H9 (cell line): ENCODE measurements at regions not wholly inside any gene's neighbourhood (a gene's known extent, or its start where the extent isn't known, plus 50 kb on each side); places are given as distances from the start of the nearest gene placed in this dataset.
"Not testable (repeated sequence)": the region's sequence is repeated elsewhere in the genome, so short reads cannot be mapped to it uniquely, and the experiment has no call there.

Source experiments
- DNase-seq: peaks from one replicate; pipeline ENCODE4 v3.0.0-alpha.2; 2017
- H2AFZ ChIP-seq: one replicate; pipeline ENCODE4 v1.6.1; 2013; ENCODE audit warnings: mild to moderate bottlenecking, low read length, control low read depth, moderate library complexity
- H2AK5ac ChIP-seq: 2 replicates; pipeline ENCODE4 v1.6.1; 2013; ENCODE audit warnings: low read length, control low read depth, mixed read lengths; ENCODE audit not compliant: insufficient read length
- H2BK120ac ChIP-seq: one replicate; pipeline ENCODE4 v1.6.1; 2013; ENCODE audit warnings: low read depth, mild to moderate bottlenecking, low read length, control low read depth, inconsistent platforms; ENCODE audit not compliant: poor library complexity, severe bottlenecking
- H2BK12ac ChIP-seq: 2 replicates; pipeline ENCODE4 v1.6.1; 2013; ENCODE audit warnings: low read length, control low read depth, mixed read lengths, low read depth; ENCODE audit not compliant: insufficient read length
- H2BK15ac ChIP-seq: 2 replicates; pipeline ENCODE4 v1.6.1; 2013; ENCODE audit warnings: low read depth, low read length, control low read depth
- H2BK20ac ChIP-seq: one replicate; pipeline ENCODE4 v1.6.1; 2013; ENCODE audit warnings: low read depth, mild to moderate bottlenecking, low read length, control low read depth, inconsistent platforms; ENCODE audit not compliant: poor library complexity, severe bottlenecking
- H2BK5ac ChIP-seq: 2 replicates; pipeline ENCODE4 v1.6.1; 2013; ENCODE audit warnings: low read length, control low read depth, mixed read lengths; ENCODE audit not compliant: insufficient read length
- H3K14ac ChIP-seq: 2 replicates; pipeline ENCODE4 v1.6.1; 2013; ENCODE audit warnings: low read length, control low read depth; ENCODE audit not compliant: insufficient read depth
- H3K18ac ChIP-seq: 2 replicates; pipeline ENCODE4 v1.6.1; 2013; ENCODE audit warnings: low read depth, mild to moderate bottlenecking, mixed read lengths, low read length, control low read depth; ENCODE audit not compliant: insufficient read length
- H3K23ac ChIP-seq: 2 replicates; pipeline ENCODE4 v1.6.1; 2013; ENCODE audit warnings: low read length, control low read depth, mixed read lengths, low read depth; ENCODE audit not compliant: insufficient read length
- H3K23me2 ChIP-seq: 2 replicates; pipeline ENCODE4 v1.6.1; 2013; ENCODE audit warnings: low read depth, mild to moderate bottlenecking, mixed read lengths, low read length, control low read depth; ENCODE audit not compliant: insufficient read length, poor library complexity, severe bottlenecking
- H3K27ac ChIP-seq: 2 replicates; pipeline ENCODE4 v1.5.1; 2013; ENCODE audit warnings: low read length, control low read depth, mixed read lengths, low read depth; ENCODE audit not compliant: insufficient read length
- H3K27me3 ChIP-seq: 2 replicates; pipeline ENCODE4 v1.6.1; 2013; ENCODE audit warnings: low read length, control low read depth, inconsistent platforms; ENCODE audit not compliant: insufficient read depth
- H3K4ac ChIP-seq: 2 replicates; pipeline ENCODE4 v1.6.1; 2013; ENCODE audit warnings: low read depth, mild to moderate bottlenecking, control low read depth, inconsistent platforms, low read length, moderate library complexity
- H3K4me1 ChIP-seq: 2 replicates; pipeline ENCODE4 v1.6.1; 2013; ENCODE audit warnings: low read length, control low read depth, inconsistent platforms; ENCODE audit not compliant: insufficient read depth
- H3K4me2 ChIP-seq: 2 replicates; pipeline ENCODE4 v1.6.1; 2013; ENCODE audit warnings: low read length, control low read depth, mixed read lengths; ENCODE audit not compliant: insufficient read length, insufficient read depth
- H3K56ac ChIP-seq: 2 replicates; pipeline ENCODE4 v1.6.1; 2013; ENCODE audit warnings: low read depth, mild to moderate bottlenecking, mixed read lengths, low read length, control low read depth; ENCODE audit not compliant: insufficient read length
- H3K79me1 ChIP-seq: 2 replicates; pipeline ENCODE4 v1.6.1; 2013; ENCODE audit warnings: low read depth, mild to moderate bottlenecking, moderate library complexity, low read length, control low read depth, inconsistent platforms; ENCODE audit not compliant: insufficient read depth, poor library complexity, severe bottlenecking
- H3K79me2 ChIP-seq: 2 replicates; pipeline ENCODE4 v1.6.1; 2013; ENCODE audit warnings: low read length, control low read depth, inconsistent platforms; ENCODE audit not compliant: insufficient read depth
- H3K9ac ChIP-seq: 2 replicates; pipeline ENCODE4 v1.6.1; 2013; ENCODE audit warnings: low read length, control low read depth, mixed read lengths; ENCODE audit not compliant: insufficient read length; ENCODE audit errors: extremely low read depth
- H3K9me3 ChIP-seq: one replicate; pipeline ENCODE4 v1.6.1; 2013; ENCODE audit warnings: low read depth, low read length, inconsistent platforms; ENCODE audit not compliant: control insufficient read depth
- H3T11ph ChIP-seq: one replicate; pipeline ENCODE4 v1.6.1; 2013; ENCODE audit warnings: mild to moderate bottlenecking, low read length, control low read depth, inconsistent platforms
- H4K20me1 ChIP-seq: one replicate; pipeline ENCODE4 v1.6.1; 2013; ENCODE audit not compliant: control insufficient read depth, insufficient read length, insufficient read depth
- H4K5ac ChIP-seq: 2 replicates; pipeline ENCODE4 v1.6.1; 2013; ENCODE audit warnings: low read depth, mild to moderate bottlenecking, mixed read lengths, low read length, control low read depth; ENCODE audit not compliant: insufficient read length
- H4K8ac ChIP-seq: replicated peaks from 2 replicates; pipeline ENCODE4 v1.6.1; 2013; ENCODE audit warnings: low read length, control low read depth, mixed read lengths, low read depth; ENCODE audit not compliant: insufficient read length
- H4K91ac ChIP-seq: 2 replicates; pipeline ENCODE4 v1.6.1; 2013; ENCODE audit warnings: low read depth, mild to moderate bottlenecking, moderate library complexity, mixed read lengths, low read length, control low read depth; ENCODE audit not compliant: insufficient read length
- H3K27ac Mint-ChIP-seq, 3 experiments: 2 replicates in 2 of 3; 3 replicates in 1 of 3; pipeline ENCODE4 v1.8.0; 2020 to 2021; ENCODE audit warnings: mixed read lengths in 3 of 3, mild to moderate bottlenecking in 1 of 3, moderate library complexity in 1 of 3
- H3K27me3 Mint-ChIP-seq: 2 replicates; pipeline ENCODE4 v1.8.0; 2021; ENCODE audit warnings: low read depth, mild to moderate bottlenecking, moderate library complexity, mixed read lengths
- H3K36me3 Mint-ChIP-seq, 3 experiments: 2 replicates in 2 of 3; 3 replicates in 1 of 3; pipeline ENCODE4 v1.8.0; 2020 to 2021; ENCODE audit warnings: low read depth in 3 of 3, mixed read lengths in 3 of 3; ENCODE audit not compliant: insufficient read depth in 1 of 3
- H3K4me1 Mint-ChIP-seq, 2 experiments: 2 replicates each; pipeline ENCODE4 v1.8.0; 2020; ENCODE audit warnings: mixed read lengths in 2 of 2
- H3K4me3 Mint-ChIP-seq, 2 experiments: 2 replicates in 1 of 2; 3 replicates in 1 of 2; pipeline ENCODE4 v1.8.0; 2020 to 2021; ENCODE audit warnings: mild to moderate bottlenecking in 2 of 2, mixed read lengths in 2 of 2, moderate library complexity in 1 of 2
- H3K9me3 Mint-ChIP-seq, 2 experiments: 2 replicates in 1 of 2; 3 replicates in 1 of 2; pipeline ENCODE4 v1.8.0; 2020; ENCODE audit warnings: mild to moderate bottlenecking in 2 of 2, mixed read lengths in 2 of 2, moderate library complexity in 1 of 2
- WGBS: extraction: QIAGEN DNeasy Blood & Tissue Kit; methylation state at CpG from one replicate; pipeline ENCODE4 v1.1.7; 2013; ENCODE audit warnings: missing lambda C conversion rate, low lambda C conversion rate, mixed read lengths; ENCODE audit not compliant: insufficient read length; ENCODE audit errors: extremely low coverage; 5-methylcytosine and 5-hydroxymethylcytosine counted together
- TF ChIP-seq, protein P1 (sequence below): fragments of 200-600 bp; sonication (generic); conservative IDR thresholded peaks from 3 replicates; pipeline ENCODE4 v1.8.0; 2021; ENCODE audit warnings: antibody characterized with exemption, mild to moderate bottlenecking

DNA sequence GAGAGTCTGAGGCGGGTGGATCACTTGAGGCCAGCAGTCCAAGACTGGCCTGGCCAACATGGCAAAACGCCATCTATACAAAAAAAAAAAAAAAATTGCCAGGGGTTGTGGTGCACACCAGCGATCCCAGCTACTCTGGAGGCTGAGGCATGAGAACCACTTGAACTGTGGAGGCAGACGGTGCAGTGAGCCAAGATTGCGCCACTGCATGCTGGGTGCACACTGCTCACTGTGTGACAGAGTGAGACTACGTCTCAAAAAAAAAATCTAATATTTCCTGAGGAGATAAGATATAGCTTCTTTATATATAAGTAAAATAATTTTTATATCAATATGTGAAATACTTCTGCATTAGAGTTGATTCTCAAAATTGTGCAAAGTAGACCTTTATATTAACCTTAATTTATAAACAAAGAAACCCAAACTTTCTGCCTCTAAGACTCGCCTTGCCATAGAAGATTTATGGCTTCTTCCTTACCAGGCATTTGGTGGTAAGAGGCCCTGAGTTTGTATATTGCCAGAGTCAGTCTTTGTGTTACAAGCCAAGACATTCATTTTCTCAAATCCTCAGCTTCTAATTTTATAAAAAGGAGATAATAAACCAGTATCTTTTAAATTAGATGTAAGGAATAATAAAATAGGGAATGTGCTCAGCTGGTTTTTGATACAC, 1226.7 kb downstream of the FLRT2 start:
- H3T11ph ChIP-seq: no peak overlapping the region
- H2BK12ac ChIP-seq: no peak overlapping the region
- no peaks in the 10 kb centered on the region for H4K20me1 ChIP-seq
- no peak overlapping the region for H2BK5ac ChIP-seq
- H3K56ac ChIP-seq: no peak overlapping the region
- TF ChIP-seq, protein P1, sequence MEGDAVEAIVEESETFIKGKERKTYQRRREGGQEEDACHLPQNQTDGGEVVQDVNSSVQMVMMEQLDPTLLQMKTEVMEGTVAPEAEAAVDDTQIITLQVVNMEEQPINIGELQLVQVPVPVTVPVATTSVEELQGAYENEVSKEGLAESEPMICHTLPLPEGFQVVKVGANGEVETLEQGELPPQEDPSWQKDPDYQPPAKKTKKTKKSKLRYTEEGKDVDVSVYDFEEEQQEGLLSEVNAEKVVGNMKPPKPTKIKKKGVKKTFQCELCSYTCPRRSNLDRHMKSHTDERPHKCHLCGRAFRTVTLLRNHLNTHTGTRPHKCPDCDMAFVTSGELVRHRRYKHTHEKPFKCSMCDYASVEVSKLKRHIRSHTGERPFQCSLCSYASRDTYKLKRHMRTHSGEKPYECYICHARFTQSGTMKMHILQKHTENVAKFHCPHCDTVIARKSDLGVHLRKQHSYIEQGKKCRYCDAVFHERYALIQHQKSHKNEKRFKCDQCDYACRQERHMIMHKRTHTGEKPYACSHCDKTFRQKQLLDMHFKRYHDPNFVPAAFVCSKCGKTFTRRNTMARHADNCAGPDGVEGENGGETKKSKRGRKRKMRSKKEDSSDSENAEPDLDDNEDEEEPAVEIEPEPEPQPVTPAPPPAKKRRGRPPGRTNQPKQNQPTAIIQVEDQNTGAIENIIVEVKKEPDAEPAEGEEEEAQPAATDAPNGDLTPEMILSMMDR: no peak
- WGBS: no CpG with 5 or more reads among the region's 7 CpGs
- no peak overlapping the region for H3K18ac ChIP-seq
- peaks cover 24% of the 10 kb centered on the region in 2 experiments for H3K9me3 Mint-ChIP-seq
- H3K27me3 Mint-ChIP-seq: no peaks in the 10 kb centered on the region; the same call in 1 of the 2 replicates
- no peak overlapping the region for H3K27ac ChIP-seq
- H2BK15ac ChIP-seq: no peak overlapping the region
- H4K8ac ChIP-seq: no peak overlapping the region
- no peak overlapping the region for H3K27ac Mint-ChIP-seq
- H3K4me3 Mint-ChIP-seq: no peak overlapping the region
- peaks cover 7 to 20% (median 10%) of the 10 kb centered on the region in 3 experiments; a peak in 5 of 7 replicates for H3K36me3 Mint-ChIP-seq
- H3K9ac ChIP-seq: no peak overlapping the region
- no peaks in the 10 kb centered on the region for H3K4me1 ChIP-seq
- no peak overlapping the region for H3K14ac ChIP-seq
- H3K23me2 ChIP-seq: no peaks in the 10 kb centered on the region
- H3K4ac ChIP-seq: no peak overlapping the region
- H3K79me1 ChIP-seq: no peaks in the 10 kb centered on the region
- no peak overlapping the region for H2BK120ac ChIP-seq
- no peak overlapping the region for H2BK20ac ChIP-seq
- no peak for DNase-seq
- H3K4me2 ChIP-seq: no peak overlapping the region
- H3K27me3 ChIP-seq: no peaks in the 10 kb centered on the region
- H2AK5ac ChIP-seq: no peak overlapping the region
- no peaks in the 10 kb centered on the region for H3K79me2 ChIP-seq
- H2AFZ ChIP-seq: no peak overlapping the region
- no peak overlapping the region for H4K5ac ChIP-seq
- H3K23ac ChIP-seq: no peak overlapping the region
- H4K91ac ChIP-seq: no peak overlapping the region
- no peaks in the 10 kb centered on the region for H3K4me1 Mint-ChIP-seq
- H3K9me3 ChIP-seq: peaks cover 5% of the 10 kb centered on the region

DNA sequence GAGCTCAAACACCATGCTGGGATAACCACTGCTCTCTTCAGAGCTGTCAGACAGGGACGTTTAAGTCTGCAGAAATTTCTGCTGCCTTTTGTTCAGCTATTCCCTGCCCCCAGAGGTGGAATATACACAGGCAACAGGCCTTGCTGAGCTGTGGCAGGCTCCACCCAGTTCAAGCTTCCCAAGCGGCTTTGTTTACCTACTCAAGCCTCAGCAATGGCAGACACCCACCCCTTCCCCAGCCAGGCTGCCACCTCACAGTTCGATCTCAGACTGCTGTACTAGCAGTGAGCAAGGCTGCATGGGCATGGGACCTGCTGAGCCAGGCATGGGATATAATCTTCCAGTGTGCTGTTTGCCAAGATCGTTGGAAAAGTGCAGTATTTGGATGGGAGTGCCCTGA, 1220.5 kb downstream of the FLRT2 start:
- not testable (repeated sequence) for H3K4ac ChIP-seq, H3K4me2 ChIP-seq, H4K20me1 ChIP-seq, H3K4me1 ChIP-seq, H3K4me1 Mint-ChIP-seq, DNase-seq, H3K27me3 ChIP-seq, H3K14ac ChIP-seq, H2BK15ac ChIP-seq, H3K27ac ChIP-seq, H4K8ac ChIP-seq, H3K9me3 ChIP-seq, H4K5ac ChIP-seq, H3K4me3 Mint-ChIP-seq, H2AFZ ChIP-seq, H3K23ac ChIP-seq, H3K18ac ChIP-seq, H2BK5ac ChIP-seq, H2AK5ac ChIP-seq, H2BK12ac ChIP-seq, H3K79me1 ChIP-seq, H2BK120ac ChIP-seq, H3K23me2 ChIP-seq, H3T11ph ChIP-seq, H2BK20ac ChIP-seq, H3K9ac ChIP-seq, H3K27me3 Mint-ChIP-seq, H4K91ac ChIP-seq, H3K27ac Mint-ChIP-seq, H3K56ac ChIP-seq, H3K79me2 ChIP-seq
- WGBS: no CpG with 5 or more reads among the region's 4 CpGs
- peaks cover 53 to 56% of the 10 kb centered on the region in 2 experiments for H3K9me3 Mint-ChIP-seq
- H3K36me3 Mint-ChIP-seq: peaks cover 7 to 34% (median 10%) of the 10 kb centered on the region in 3 experiments
